Sciatic nerve (tissue), 2 donors: ENCODE measurements at regions not wholly inside any gene's neighbourhood (a gene's known extent, or its start where the extent isn't known, plus 50 kb on each side); places are given as distances from the start of the nearest gene placed in this dataset.

Experiments
- ATAC-seq: fragments of 200-7000 bp; cut with Tn5 transposase; one replicate; pipeline ENCODE4 v1.9.1; 2020; ENCODE audit warnings: mild to moderate bottlenecking, moderate library complexity
- DNase-seq: peaks from one replicate; pipeline ENCODE4 v3.0.0-alpha.2; 2020; ENCODE audit warnings: low spot score
- intact Hi-C: fragments of 100-400 bp; cut with DNase I; formaldehyde crosslinking; loops from one replicate; pipeline ENCODE4 v1.14.2; 2022
- donor health status: DM: no; HTN: no; CAD: no.
- donor health status: DM: no; HTN: no; CAD: no.

DNA sequence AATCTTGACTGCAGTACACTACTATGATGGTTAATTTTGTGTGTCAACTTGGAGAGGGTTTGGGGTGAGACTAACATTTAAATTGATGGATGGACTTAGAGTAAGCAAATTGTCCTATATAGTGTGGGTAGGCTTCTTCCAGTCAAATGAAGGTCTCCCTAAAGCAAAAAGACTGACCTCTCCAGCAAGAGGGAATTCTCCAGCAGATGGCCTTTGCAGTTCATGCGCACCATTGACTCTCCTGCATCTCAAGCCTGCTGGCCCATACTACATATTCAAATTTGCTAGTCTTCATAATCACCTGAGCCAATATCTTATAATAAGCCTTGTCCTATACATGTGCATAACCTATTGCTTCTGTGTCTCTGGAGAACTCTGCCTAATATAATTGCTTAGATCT is 260.2 kb downstream of the RERGL start:
- no peak for ATAC-seq
- no peak for DNase-seq
- intact Hi-C loops, result no loop called here

- no peak for ATAC-seq
- no peak for DNase-seq
- intact Hi-C loops, result no loop called here
Measured at GRCh38 chr12:17818931-17819330, 271.1 kb downstream of the RERGL start.

GRCh38 chr12:17810399-17810798 is 279.6 kb downstream of the RERGL start:
- ATAC-seq (no peak), DNase-seq (no peak)
- intact Hi-C loops, result no loop called here

- intact Hi-C loops, result loop anchor here (10.0 kb wide), 1 partner anchor 516 kb away; no protein-coding TSS in a partner anchor
- ATAC-seq, result no peak
Measured at GRCh38 chr12:17809206-17809605, 280.8 kb downstream of the RERGL start.

DNA sequence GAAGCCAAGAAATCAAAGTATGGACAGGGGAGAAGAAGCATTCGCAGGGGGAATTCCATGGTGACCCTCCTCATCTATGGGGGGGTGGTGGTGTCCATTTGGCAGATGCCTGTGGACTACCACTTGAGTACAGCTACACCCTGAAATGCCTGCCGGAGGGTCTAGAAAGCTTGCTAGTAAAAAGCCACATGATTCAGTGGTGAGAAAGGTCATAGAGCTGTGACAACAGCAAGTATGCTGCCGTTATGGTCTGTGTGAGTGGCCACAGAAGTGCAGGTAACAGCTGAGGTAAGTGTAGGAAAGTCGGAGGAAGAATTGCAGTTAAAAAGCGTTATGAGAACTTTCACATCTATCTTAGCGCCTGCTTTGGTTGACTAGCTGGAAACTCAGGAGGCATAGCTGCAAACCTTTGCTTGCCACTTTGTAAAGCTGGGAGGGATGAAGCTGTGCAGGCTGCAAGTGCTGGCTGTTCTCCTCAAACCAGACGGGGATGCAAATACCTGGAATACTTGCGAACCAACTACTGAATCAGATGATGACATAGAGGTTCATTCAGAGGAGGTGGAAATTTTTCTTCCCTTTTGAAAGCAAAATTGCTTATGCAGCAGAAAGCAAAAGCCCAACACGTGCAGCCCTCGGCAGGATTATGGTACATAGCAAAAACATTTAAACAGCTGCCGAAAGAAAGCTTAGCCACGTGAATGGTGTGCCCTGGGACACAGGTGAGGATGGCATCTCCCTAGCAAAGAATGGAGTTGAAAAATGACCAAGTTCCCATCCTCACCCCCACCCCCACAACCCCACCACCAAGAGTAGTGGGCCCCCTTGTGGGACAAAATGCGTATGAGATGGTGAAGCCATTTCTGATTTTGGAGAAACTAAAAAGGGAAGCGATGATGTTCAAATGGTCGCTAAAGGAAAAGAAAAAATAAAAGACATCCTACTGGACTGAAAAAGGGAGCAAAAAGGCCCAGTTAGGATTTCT is 287.0 kb downstream of the RERGL start:
- DNase-seq (no peak), ATAC-seq (no peak)
- intact Hi-C loops, result loop anchor here (10.0 kb wide), 1 partner anchor 522 kb away; no protein-coding TSS in a partner anchor

More at GRCh38 chr12:17809206-17809605, 280.8 kb downstream of the RERGL start:
- DNase-seq, result no peak

DNA sequence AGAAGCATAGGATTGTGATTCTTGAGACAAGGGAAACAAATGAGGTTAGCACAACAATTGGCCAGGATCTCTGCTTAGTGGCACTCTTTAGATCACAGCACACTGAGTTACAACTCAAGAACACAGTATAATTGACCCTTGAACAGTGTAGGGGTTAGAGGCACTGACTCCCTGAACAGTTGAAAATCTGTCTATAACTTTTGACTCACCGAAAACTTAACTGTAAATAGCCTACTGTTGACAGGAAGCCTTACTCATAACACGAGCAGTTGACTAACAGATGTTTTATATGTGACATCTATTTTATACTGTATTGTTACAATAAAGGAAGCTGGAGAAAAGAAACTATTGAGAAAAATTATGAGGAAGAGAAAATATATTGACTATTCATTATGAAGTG is 296.1 kb downstream of the RERGL start:
- DNase-seq (no peak), ATAC-seq (no peak)
- intact Hi-C loops, result no loop called here

DNA sequence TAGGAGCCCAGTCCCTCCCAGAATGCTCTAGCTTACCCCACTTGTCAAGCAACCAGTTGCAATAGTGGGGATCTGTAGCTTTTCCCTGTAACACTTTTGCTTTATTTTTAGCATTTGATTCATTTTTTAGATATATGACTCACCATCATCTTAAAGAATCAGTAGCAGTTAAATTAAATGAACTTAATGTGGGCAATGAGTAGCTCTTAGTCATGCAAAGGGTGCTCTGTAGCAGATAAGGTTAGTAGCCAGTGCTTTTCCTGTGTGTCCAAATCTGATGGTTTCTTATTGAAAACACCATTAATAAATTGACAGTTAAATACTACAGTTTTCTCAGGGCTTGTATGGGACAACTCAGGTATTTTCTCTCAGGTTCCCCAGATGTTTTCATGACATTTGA is 311.8 kb downstream of the RERGL start:
- no peak for DNase-seq
- intact Hi-C loops, result no loop called here
- no peak for ATAC-seq

DNA sequence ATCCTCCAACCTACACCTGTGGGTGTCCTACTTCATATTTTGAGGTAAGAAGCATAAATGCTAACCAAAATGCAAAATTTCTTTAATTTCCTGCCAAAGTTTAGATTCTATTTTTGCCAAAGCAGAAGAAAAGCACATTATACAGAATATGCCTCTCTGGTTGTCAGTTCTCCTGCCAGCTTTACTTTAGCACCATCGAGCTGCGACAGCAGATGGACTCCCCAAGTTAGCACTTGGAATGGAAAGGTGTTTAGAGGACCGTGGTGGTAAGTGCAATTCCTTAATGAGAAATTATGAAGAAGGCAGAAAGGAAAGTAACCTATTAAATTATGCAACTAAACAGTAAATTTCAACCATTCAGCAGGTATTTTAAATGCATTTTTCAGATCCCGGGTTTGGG is 326.6 kb downstream of the RERGL start:
- DNase-seq, result no peak
- intact Hi-C loops, result loop anchor here (5.0 kb wide), 1 partner anchor 89 kb away; no protein-coding TSS in a partner anchor
- no peak for ATAC-seq

DNA sequence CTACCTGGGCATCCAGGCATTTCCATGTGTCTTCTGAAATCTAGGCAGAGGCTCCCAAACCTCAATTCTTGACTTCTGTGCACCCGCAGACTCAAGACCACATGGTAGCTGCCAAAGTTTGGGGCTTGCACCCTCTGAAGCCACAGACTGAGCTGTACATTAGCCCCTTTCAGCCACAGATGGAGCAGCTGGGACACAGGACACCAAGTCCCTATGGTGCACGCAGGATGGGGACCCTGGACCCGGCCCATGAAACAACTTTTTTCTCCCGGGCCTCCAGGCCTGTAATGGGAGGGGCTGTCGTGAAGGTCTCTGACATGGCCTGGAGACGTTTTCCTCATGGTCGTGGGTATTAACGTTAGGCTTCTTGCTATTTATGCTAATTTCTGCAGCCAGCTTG is 330.0 kb downstream of the RERGL start:
- DNase-seq (no peak), ATAC-seq (no peak)
- intact Hi-C loops, result loop anchor here (5.0 kb wide), 1 partner anchor 92 kb away; no protein-coding TSS in a partner anchor
